ENCODE measurements at regions not wholly inside any gene's neighbourhood (a gene's known extent, or its start where the extent isn't known, plus 50 kb on each side); places are given as distances from the start of the nearest gene placed in this dataset.

- no peak overlapping the region for H3K27ac Mint-ChIP-seq (ENCODE audit: unreplicated experiment)
- TF ChIP-seq CTCF (IDR thresholded peaks at IDR 0.05; ENCODE audit: partially characterized antibody, unreplicated experiment), result no peak
- H3K27me3 Mint-ChIP-seq (ENCODE audit: unreplicated experiment), result peaks cover 2% of the 10 kb centered on the region
- no peaks in the 10 kb centered on the region for H3K36me3 Mint-ChIP-seq (ENCODE audit: unreplicated experiment)
- DNase-seq, result no peak
- H3K4me3 Mint-ChIP-seq (ENCODE audit: unreplicated experiment), result no peak overlapping the region
- H3K9me3 Mint-ChIP-seq (ENCODE audit: unreplicated experiment), result no peaks in the 10 kb centered on the region
- no peaks in the 10 kb centered on the region for H3K4me1 Mint-ChIP-seq (ENCODE audit: low read depth, unreplicated experiment)
Measured at GRCh38 chr3:148500881-148501280, 196.8 kb upstream of the AGTR1 start.

GRCh38 chr3:148510116-148510515, 187.6 kb upstream of the AGTR1 start:
- Mint-ChIP-seq H3K36me3 (ENCODE audit: unreplicated experiment) (no peaks in the 10 kb centered on the region), H3K27me3 (ENCODE audit: unreplicated experiment) (no peaks in the 10 kb centered on the region), H3K4me3 (ENCODE audit: unreplicated experiment) (no peak overlapping the region), H3K27ac (ENCODE audit: unreplicated experiment) (no peak overlapping the region), H3K9me3 (ENCODE audit: unreplicated experiment) (no peaks in the 10 kb centered on the region), H3K4me1 (ENCODE audit: low read depth, unreplicated experiment) (no peaks in the 10 kb centered on the region)
- DNase-seq, result no peak
- no peak for TF ChIP-seq CTCF (IDR thresholded peaks at IDR 0.05; ENCODE audit: partially characterized antibody, unreplicated experiment)

- no peak for DNase-seq
- no peak for TF ChIP-seq CTCF (IDR thresholded peaks at IDR 0.05; ENCODE audit: partially characterized antibody, unreplicated experiment)
- H3K4me1 Mint-ChIP-seq (ENCODE audit: low read depth, unreplicated experiment), result no peaks in the 10 kb centered on the region
- no peak overlapping the region for H3K4me3 Mint-ChIP-seq (ENCODE audit: unreplicated experiment)
- H3K27me3 Mint-ChIP-seq (ENCODE audit: unreplicated experiment), result no peaks in the 10 kb centered on the region
- H3K36me3 Mint-ChIP-seq (ENCODE audit: unreplicated experiment), result no peaks in the 10 kb centered on the region
- no peaks in the 10 kb centered on the region for H3K9me3 Mint-ChIP-seq (ENCODE audit: unreplicated experiment)
- no peak overlapping the region for H3K27ac Mint-ChIP-seq (ENCODE audit: unreplicated experiment)
Measured at GRCh38 chr3:148510561-148510960, 187.1 kb upstream of the AGTR1 start.

- DNase-seq, result no peak
- no peak overlapping the region for H3K4me3 Mint-ChIP-seq (ENCODE audit: unreplicated experiment)
- TF ChIP-seq CTCF (IDR thresholded peaks at IDR 0.05; ENCODE audit: partially characterized antibody, unreplicated experiment), result no peak
- no peaks in the 10 kb centered on the region for H3K4me1 Mint-ChIP-seq (ENCODE audit: low read depth, unreplicated experiment)
- H3K27ac Mint-ChIP-seq (ENCODE audit: unreplicated experiment), result no peak overlapping the region
- no peaks in the 10 kb centered on the region for H3K36me3 Mint-ChIP-seq (ENCODE audit: unreplicated experiment)
- H3K9me3 Mint-ChIP-seq (ENCODE audit: unreplicated experiment), result no peaks in the 10 kb centered on the region
- H3K27me3 Mint-ChIP-seq (ENCODE audit: unreplicated experiment), result no peaks in the 10 kb centered on the region
Measured at GRCh38 chr3:148512648-148513047, 185.1 kb upstream of the AGTR1 start.

- H3K27me3 Mint-ChIP-seq (ENCODE audit: unreplicated experiment), result no peaks in the 10 kb centered on the region
- no peaks in the 10 kb centered on the region for H3K36me3 Mint-ChIP-seq (ENCODE audit: unreplicated experiment)
- TF ChIP-seq CTCF (IDR thresholded peaks at IDR 0.05; ENCODE audit: partially characterized antibody, unreplicated experiment), result no peak
- H3K4me1 Mint-ChIP-seq (ENCODE audit: low read depth, unreplicated experiment), result no peaks in the 10 kb centered on the region
- H3K4me3 Mint-ChIP-seq (ENCODE audit: unreplicated experiment), result no peak overlapping the region
- no peaks in the 10 kb centered on the region for H3K9me3 Mint-ChIP-seq (ENCODE audit: unreplicated experiment)
- DNase-seq, result no peak
- H3K27ac Mint-ChIP-seq (ENCODE audit: unreplicated experiment), result no peak overlapping the region
Measured at GRCh38 chr3:148513096-148513543, 184.6 kb upstream of the AGTR1 start.
